MCF 10A (cell line): ENCODE measurements at regions not wholly inside any gene's neighbourhood (a gene's known extent, or its start where the extent isn't known, plus 50 kb on each side); places are given as distances from the start of the nearest gene placed in this dataset.

ENCODE experiments used
- BruUV-seq: library from RNA; stranded (reverse); fragments of 400-500 nt; replicated peaks from 2 replicates; lab custom pipeline; 2021; lab: Mats Ljungman, UMichigan
- CTCF ChIA-PET: fragments of 300-600 bp; sonication (Branson Sonifier 250); formaldehyde crosslinking; extraction: SDS; loops from one replicate; lab custom pipeline; 2021; ENCODE audit warnings: antibody characterized with exemption, inconsistent platforms; lab: Yijun Ruan, JAX
- POLR2A ChIA-PET: fragments of 300-600, 350-650 bp; sonication (Branson Sonifier 250); formaldehyde crosslinking; extraction: SDS; loops from one replicate; lab custom pipeline; 2020; ENCODE audit warnings: antibody characterized with exemption, inconsistent platforms; lab: Yijun Ruan, JAX
- DNase-seq: peaks from one replicate; pipeline ENCODE4 v3.0.0-alpha.2; 2018; ENCODE audit not compliant: unreplicated experiment
- H3K27ac Mint-ChIP-seq: one replicate; pipeline ENCODE4 v1.8.0; 2022; ENCODE audit warnings: mild to moderate bottlenecking, low read depth, mixed read lengths; ENCODE audit not compliant: unreplicated experiment
- H3K27me3 Mint-ChIP-seq: one replicate; pipeline ENCODE4 v1.8.0; 2022; ENCODE audit warnings: mixed read lengths; ENCODE audit not compliant: insufficient read depth, unreplicated experiment
- H3K36me3 Mint-ChIP-seq: one replicate; pipeline ENCODE4 v1.8.0; 2022; ENCODE audit warnings: mild to moderate bottlenecking, moderate library complexity, mixed read lengths; ENCODE audit not compliant: insufficient read depth, unreplicated experiment
- H3K4me1 Mint-ChIP-seq: one replicate; pipeline ENCODE4 v1.8.0; 2022; ENCODE audit warnings: mixed read lengths; ENCODE audit not compliant: insufficient read depth, unreplicated experiment
- H3K4me3 Mint-ChIP-seq: one replicate; pipeline ENCODE4 v1.8.0; 2022; ENCODE audit warnings: mild to moderate bottlenecking, moderate library complexity, mixed read lengths; ENCODE audit not compliant: unreplicated experiment
- H3K9me3 Mint-ChIP-seq: one replicate; pipeline ENCODE4 v1.8.0; 2022; ENCODE audit warnings: mixed read lengths; ENCODE audit not compliant: unreplicated experiment
- CTCF ChIP-seq: fragments of 200-600 bp; IDR thresholded peaks from one replicate; pipeline ENCODE4 v1.8.0; 2022; ENCODE audit warnings: antibody characterized with exemption, mild to moderate bottlenecking; ENCODE audit not compliant: unreplicated experiment
- intact Hi-C: fragments of 100-400 bp; cut with micrococcal nuclease; formaldehyde crosslinking; loops from 2 replicates; pipeline ENCODE4 v1.14.1; 2022

- TF ChIP-seq CTCF: no peak
- Mint-ChIP-seq H3K27me3 (no peaks in the 10 kb centered on the region), H3K4me1 (no peaks in the 10 kb centered on the region), H3K27ac (no peak overlapping the region), H3K4me3 (no peak overlapping the region), H3K9me3 (no peaks in the 10 kb centered on the region), H3K36me3 (peaks cover 6% of the 10 kb centered on the region)
- no peak for DNase-seq
- BruUV-seq: no TSS peak
- intact Hi-C loops: no loop called here
- CTCF ChIA-PET: interaction anchor here (5.3 kb wide), 1 partner anchor 13 kb away, joined by 32 read pairs; no protein-coding TSS in a partner anchor
- POLR2A ChIA-PET: no interaction called here
Observed at GRCh38 chr2:17322461-17322860, 195.8 kb downstream of the RAD51AP2 start.

DNA sequence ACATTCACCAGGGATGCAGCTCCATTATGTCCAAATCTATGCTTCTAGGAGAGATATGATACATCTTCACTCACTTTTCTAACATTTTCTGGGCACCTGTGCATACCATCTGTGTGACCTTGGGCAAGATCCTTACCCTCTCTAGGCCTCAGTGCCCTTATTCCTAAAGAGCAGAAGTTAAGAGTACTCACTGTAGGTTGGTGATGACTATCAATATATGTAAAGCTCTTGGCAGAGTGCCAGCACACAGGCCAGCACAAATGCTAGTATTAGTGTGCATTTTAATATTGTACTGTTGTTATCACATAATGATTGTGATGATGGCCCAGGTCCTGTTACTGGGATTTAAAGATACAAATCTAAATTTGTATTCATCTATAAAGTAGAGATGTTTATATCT lies 199.2 kb downstream of the RAD51AP2 start:
- CTCF ChIA-PET: interaction anchor here (0.6 to 5.3 kb wide), 2 partner anchors 10 to 1030 kb away, joined by 3 to 32 read pairs; no protein-coding TSS in a partner anchor
- no peaks in the 10 kb centered on the region for H3K4me1 Mint-ChIP-seq

GRCh38 chr2:17318013-17318412 lies 200.2 kb downstream of the RAD51AP2 start:
- Mint-ChIP-seq H3K9me3 (no peaks in the 10 kb centered on the region), H3K27me3 (no peaks in the 10 kb centered on the region), H3K36me3 (peaks cover 6% of the 10 kb centered on the region), H3K4me1 (no peaks in the 10 kb centered on the region), H3K4me3 (no peak overlapping the region), H3K27ac (no peak overlapping the region)
- intact Hi-C loops: no loop called here
- ChIA-PET POLR2A (no interaction called here), CTCF (no interaction called here)
- BruUV-seq: no TSS peak
- DNase-seq: no peak
- TF ChIP-seq CTCF: no peak

More for the DNA sequence above, 199.2 kb downstream of the RAD51AP2 start:
- Mint-ChIP-seq H3K9me3 (no peaks in the 10 kb centered on the region), H3K27ac (no peak overlapping the region), H3K27me3 (no peaks in the 10 kb centered on the region), H3K4me3 (no peak overlapping the region), H3K36me3 (peaks cover 6% of the 10 kb centered on the region)
- POLR2A ChIA-PET: no interaction called here
- no peak for DNase-seq
- TF ChIP-seq CTCF: no peak
- BruUV-seq: no TSS peak
- intact Hi-C loops: no loop called here

GRCh38 chr2:17317439-17317976 lies 200.7 kb downstream of the RAD51AP2 start:
- BruUV-seq: no TSS peak
- peaks cover 6% of the 10 kb centered on the region for H3K36me3 Mint-ChIP-seq
- no peak for DNase-seq
- H3K27me3 Mint-ChIP-seq: no peaks in the 10 kb centered on the region
- intact Hi-C loops: no loop called here
- H3K27ac Mint-ChIP-seq: no peak overlapping the region
- CTCF ChIA-PET: interaction anchor here (1.2 kb wide), 1 partner anchor 354 kb away, joined by 4 read pairs; no protein-coding TSS in a partner anchor
- no peaks in the 10 kb centered on the region for H3K4me1 Mint-ChIP-seq
- H3K4me3 Mint-ChIP-seq: no peak overlapping the region
- H3K9me3 Mint-ChIP-seq: no peaks in the 10 kb centered on the region
- TF ChIP-seq CTCF: no peak
- POLR2A ChIA-PET: interaction anchor here (1.5 kb wide), 1 partner anchor 357 kb away, joined by 3 read pairs; no protein-coding TSS in a partner anchor
